Motor neuron (in vitro differentiated cells): ENCODE measurements at regions not wholly inside any gene's neighbourhood (a gene's known extent, or its start where the extent isn't known, plus 50 kb on each side); places are given as distances from the start of the nearest gene placed in this dataset.

Experiments
- ATAC-seq, 8 experiments: fragments of 200-7000 bp; cut with Tn5 transposase; replicated peaks in 6 of 8; 2 replicates each; pipeline ENCODE4 v1.8.0; 2021; ENCODE audit warnings: mild to moderate bottlenecking in 8 of 8, moderate library complexity in 8 of 8
- H3K27ac ChIP-seq, 2 donors: fragments of 250-450 bp; sonication (Bioruptor Pico); 2 replicates each; pipeline ENCODE4 v1.9.0; 2021; ENCODE audit warnings: antibody characterized with exemption in 2 of 2, mild to moderate bottlenecking in 2 of 2, moderate library complexity in 1 of 2
- H3K4me1 ChIP-seq, 2 donors: fragments of 250-450 bp; sonication (Bioruptor Pico); replicated peaks in 1 of 2; 2 replicates each; pipeline ENCODE4 v1.6.1; 2021; ENCODE audit warnings: antibody characterized with exemption in 2 of 2, mild to moderate bottlenecking in 2 of 2, moderate library complexity in 1 of 2
- H3K4me3 ChIP-seq, 5 donors: fragments of 250-450 bp; sonication (Bioruptor Pico); 2 replicates each; pipeline ENCODE4 v1.9.0; 2021; ENCODE audit warnings: antibody characterized with exemption in 5 of 5, mild to moderate bottlenecking in 5 of 5, moderate library complexity in 4 of 5
- WGBS, 10 experiments: fragments of 450-650 bp; shearing (Covaris generic); methylation state at CpG; one replicate each; pipeline ENCODE4 v1.0.0; 2022; 5-methylcytosine and 5-hydroxymethylcytosine counted together
- in situ Hi-C, 9 experiments: fragments of 400-800 bp; cut with MboI; loops; one replicate each; pipeline ENCODE4 v1.15.0; 2021; ENCODE audit warnings: low sequenced_read_pairs in 9 of 9, low pct_unique_long_range_greater_than_20kb in 2 of 9; ENCODE audit not compliant: unreplicated experiment in 9 of 9

DNA sequence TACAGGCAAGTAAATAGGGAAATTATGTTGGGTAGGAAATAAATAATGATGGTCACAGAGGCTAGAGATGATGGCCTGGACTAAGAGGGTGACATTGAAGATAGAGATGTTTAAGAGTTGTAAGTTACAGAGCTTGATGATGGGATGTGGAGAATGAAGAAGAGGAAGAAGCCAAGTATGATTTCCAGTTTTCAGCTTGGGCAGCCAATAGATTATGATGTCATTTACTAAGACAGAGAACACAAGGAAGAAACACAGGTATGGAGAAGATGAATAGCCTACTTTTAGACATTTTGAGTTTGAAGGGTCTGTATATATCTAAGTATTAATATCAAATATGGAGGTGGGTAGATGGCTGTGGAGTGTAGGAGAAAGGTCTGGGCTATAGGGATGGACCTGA is 56.0 kb upstream of the PRELP start:
- H3K4me1 ChIP-seq, result peaks cover under 1% of the 10 kb centered on the region in 2 donors
- no peak for ATAC-seq
- in situ Hi-C loops, result no loop called here
- H3K4me3 ChIP-seq, result no peak overlapping the region
- no peak overlapping the region for H3K27ac ChIP-seq

DNA sequence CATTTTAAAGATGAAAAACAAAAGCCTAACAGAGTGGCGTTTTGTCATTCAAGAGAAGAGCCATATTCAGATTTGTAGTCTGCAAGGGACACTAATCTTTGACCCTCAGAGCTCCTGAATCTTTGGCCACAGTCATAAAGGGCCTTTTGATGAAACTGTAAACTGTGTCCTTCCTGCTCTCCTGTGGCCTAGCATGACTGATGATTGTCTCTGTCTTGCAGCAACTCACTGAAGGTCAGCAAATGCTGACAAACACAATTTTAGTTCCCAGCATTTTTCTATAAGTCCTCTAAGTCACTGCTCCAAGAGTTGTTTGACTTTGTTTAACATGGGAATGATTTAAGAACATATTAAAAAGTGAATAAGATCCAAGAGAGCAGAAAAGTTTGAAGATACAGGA is 55.3 kb upstream of the PRELP start:
- H3K4me3 ChIP-seq, result no peak overlapping the region
- H3K27ac ChIP-seq, result no peak overlapping the region
- WGBS, 10 experiments, result 14 to 88% (median 63%) methylated on average over 1 of the region's 1 CpG; no CpG with 5 or more reads in 3 of the 10 experiments
- in situ Hi-C loops, result no loop called here
- peaks cover 7 to 8% of the 10 kb centered on the region in 2 donors for H3K4me1 ChIP-seq
- no peak for ATAC-seq

DNA sequence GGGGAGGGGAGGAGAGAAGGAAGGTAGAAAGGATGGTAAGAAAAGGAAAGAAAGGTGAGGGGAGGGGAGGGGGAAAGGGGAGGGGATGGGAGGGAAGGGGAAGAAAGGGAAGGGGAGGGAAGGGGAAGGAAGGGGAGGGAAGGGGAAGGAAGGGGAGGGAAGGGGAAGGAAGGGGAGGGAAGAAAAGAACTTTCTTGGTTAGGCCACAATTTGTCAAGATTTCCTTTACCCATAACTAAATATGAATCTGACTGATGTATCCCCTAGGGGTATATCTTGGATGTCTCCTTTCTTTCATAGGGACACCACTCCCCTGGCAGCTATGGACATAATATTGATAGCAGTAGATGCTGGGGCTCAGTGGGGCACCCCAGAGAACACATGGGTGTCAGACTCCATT is 54.4 kb upstream of the PRELP start:
- H3K27ac ChIP-seq, result no peak overlapping the region
- in situ Hi-C loops, result no loop called here
- no peak for ATAC-seq
- H3K4me3 ChIP-seq, result no peak overlapping the region
- H3K4me1 ChIP-seq, result peaks cover 8 to 12% of the 10 kb centered on the region in 2 donors

DNA sequence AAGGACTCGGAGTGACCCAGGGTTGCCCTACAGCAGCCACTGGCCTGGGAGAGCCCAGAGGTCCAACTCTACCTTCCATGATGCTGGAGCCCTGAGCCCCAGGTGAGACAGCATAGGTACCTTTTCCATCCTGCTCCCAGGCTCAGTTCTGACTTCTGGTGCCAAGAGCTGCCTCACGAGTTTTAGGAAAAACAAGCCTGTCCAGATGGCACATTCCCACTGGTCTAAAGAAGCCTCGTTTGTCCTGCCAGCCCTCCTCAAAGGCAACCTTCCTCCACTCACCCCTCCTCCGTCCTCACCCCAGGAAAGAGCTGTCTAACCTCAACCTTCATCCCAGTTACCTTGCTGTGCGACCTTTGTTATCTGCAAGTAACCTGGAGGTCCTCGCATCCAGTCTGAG is 53.5 kb upstream of the PRELP start:
- H3K4me3 ChIP-seq, result no peak overlapping the region

DNA sequence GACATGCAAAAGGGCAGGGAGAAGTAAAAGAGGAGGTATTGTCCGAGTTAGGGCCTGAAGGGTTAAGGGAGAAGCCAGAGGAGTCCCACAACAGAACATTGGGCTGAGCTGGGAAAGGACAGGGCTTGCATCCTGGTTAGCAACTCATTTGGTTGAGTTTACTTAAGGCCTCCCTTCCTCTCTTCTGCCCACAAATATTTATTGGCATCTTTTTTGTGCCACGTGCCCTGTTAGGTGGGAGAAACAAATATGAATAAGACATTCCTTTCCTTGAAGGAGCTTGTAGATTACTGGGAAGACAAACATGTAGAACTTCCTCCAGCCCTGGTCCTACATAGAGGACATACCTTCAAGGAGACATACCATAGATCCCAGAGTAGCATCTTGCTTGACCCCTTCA is 53.0 kb upstream of the PRELP start:
- ATAC-seq, result no peak
- no peak overlapping the region for H3K27ac ChIP-seq
- in situ Hi-C loops, result no loop called here
- peaks cover 8 to 16% of the 10 kb centered on the region in 2 donors for H3K4me1 ChIP-seq
- H3K4me3 ChIP-seq, result no peak overlapping the region
- WGBS, 10 experiments, result 17 to 100% (median 45%) methylated on average over 1 to 2 of the region's 2 CpGs; no CpG with 5 or more reads in 1 of the 10 experiments

More for the DNA sequence above, 53.5 kb upstream of the PRELP start:
- in situ Hi-C loops, result no loop called here
- no peak for ATAC-seq
- 47 to 92% (median 87%) methylated on average over 2 to 6 of the region's 6 CpGs; no CpG with 5 or more reads in 4 of the 10 experiments for WGBS, 10 experiments
- Histone ChIP-seq H3K4me1 (peaks cover 8 to 16% of the 10 kb centered on the region in 2 donors), H3K27ac (no peak overlapping the region)

DNA sequence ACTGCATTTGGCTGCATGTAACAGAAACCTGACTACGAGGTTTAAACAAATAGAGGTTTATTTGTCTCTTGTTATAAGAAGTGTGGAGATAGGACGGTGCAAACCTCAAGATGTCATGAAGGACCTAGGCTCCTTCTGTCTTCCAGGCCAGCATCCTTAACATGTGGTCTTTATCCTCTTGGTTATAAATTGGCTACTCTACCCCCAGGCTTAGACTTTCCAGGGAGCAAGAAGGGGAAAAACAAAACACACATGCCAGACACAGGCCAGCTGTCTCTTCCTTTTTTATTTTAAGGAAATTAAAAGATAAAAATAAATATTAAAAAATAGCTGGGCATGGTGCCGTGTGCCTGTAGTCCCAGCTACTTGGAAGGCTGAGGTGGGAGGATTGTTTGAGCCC is 51.3 kb upstream of the PRELP start:
- ATAC-seq, result no peak
- in situ Hi-C loops, result no loop called here
- no peak overlapping the region for H3K27ac ChIP-seq
- H3K4me1 ChIP-seq, result peaks cover 8 to 16% of the 10 kb centered on the region in 2 donors
- 0 to 92% (median 79%) methylated on average over 1 to 3 of the region's 3 CpGs; no CpG with 5 or more reads in 1 of the 10 experiments for WGBS, 10 experiments
- no peak overlapping the region for H3K4me3 ChIP-seq

DNA sequence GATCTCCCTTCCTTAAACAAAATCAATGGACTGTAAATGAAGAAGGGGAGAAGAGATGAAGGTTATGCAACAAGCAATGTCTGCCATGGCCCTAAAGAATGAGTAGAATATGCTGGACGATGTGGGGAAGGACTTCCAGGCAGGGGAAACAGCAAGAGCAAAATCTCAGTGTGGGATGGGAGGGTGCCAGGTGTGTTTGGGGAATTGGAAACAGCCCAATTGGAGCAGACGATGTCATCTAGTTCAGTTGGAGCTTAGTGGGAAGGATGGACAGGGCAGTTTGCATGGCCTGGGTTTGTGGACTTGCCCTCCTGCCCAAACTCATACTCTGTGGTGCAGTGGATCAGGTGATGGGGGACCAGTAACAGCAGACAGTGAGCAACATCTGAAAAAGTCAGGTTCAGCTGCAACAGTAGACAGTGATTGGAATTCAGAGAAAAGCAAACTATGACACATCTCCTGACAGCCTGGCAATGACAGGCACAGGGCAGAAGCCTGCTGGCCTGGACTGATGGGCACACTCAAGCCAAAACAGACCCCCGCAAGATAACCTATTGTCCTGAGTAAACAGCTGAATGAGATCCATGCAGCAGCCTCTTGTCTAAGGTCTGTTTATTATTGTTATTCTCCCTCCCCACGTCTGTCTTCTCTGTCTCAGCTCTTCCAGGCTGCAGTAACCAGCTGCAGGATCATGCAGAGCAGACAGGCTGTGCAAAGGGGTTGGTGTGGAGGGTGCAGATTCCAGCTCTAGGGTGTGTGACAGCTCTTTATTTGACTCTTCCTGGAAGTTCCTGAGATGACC is 50.5 kb upstream of the PRELP start:
- Histone ChIP-seq H3K27ac (no peak overlapping the region), H3K4me3 (no peak overlapping the region), H3K4me1 (peaks cover 8 to 16% of the 10 kb centered on the region in 2 donors)
- ATAC-seq, result peak; percentile 39 to 92 (median 88)
- 25 to 80% (median 50%) methylated on average over 1 to 4 of the region's 4 CpGs; no CpG with 5 or more reads in 3 of the 10 experiments for WGBS, 10 experiments
- in situ Hi-C loops, result no loop called here

DNA sequence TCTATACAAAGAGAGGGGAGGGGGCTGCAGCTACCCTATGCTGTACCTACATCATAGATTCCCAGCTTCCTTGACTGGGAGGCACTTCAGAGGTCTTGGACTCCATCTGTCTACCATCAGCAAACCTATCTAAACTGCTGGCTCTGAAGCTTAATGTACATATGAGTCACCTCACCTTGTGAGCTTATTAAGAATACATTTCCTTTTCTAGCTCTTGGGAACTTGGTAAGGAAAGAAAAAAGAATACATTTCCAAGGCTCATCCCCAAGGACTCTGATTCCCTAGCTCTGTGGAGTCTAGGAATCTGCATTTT is 50.0 kb upstream of the PRELP start:
- in situ Hi-C loops, result no loop called here
- Histone ChIP-seq H3K4me1 (peaks cover 8 to 16% of the 10 kb centered on the region in 2 donors), H3K27ac (no peak overlapping the region), H3K4me3 (no peak overlapping the region)
- ATAC-seq, result peak in 6 of 8 experiments; percentile 57 to 92 (median 80)
